NCI-H82 treated with DMSO at 0.1 percent for 48 hours (cell line): ENCODE measurements at regions not wholly inside any gene's neighbourhood (a gene's known extent, or its start where the extent isn't known, plus 50 kb on each side); places are given as distances from the start of the nearest gene placed in this dataset.

ENCODE experiments used
- DNase-seq: peaks from one replicate; lab custom pipeline; 2025; ENCODE audit not compliant: unreplicated experiment; lab: John Stamatoyannopoulos, UW

GRCh38 chr2:133717497-133717896 is 149.2 kb upstream of the NCKAP5 start:
- DNase-seq: no peak

- no peak for DNase-seq
Measured at GRCh38 chr2:133718688-133719201, 150.5 kb upstream of the NCKAP5 start.

- no peak for DNase-seq
Measured at GRCh38 chr2:133720429-133720828, 152.2 kb upstream of the NCKAP5 start.

- DNase-seq: no peak
Measured at GRCh38 chr2:133721118-133721517, 152.9 kb upstream of the NCKAP5 start.

- DNase-seq: no peak
Measured at GRCh38 chr2:133723133-133723532, 154.9 kb upstream of the NCKAP5 start.

GRCh38 chr2:133726973-133727372 is 158.7 kb upstream of the NCKAP5 start:
- DNase-seq: no peak

GRCh38 chr2:133732059-133732458 is 163.8 kb upstream of the NCKAP5 start:
- no peak for DNase-seq

- no peak for DNase-seq
Measured at GRCh38 chr2:133732982-133733900, 165.0 kb upstream of the NCKAP5 start.

- DNase-seq: no peak
Measured at GRCh38 chr2:133733901-133734255, 165.6 kb upstream of the NCKAP5 start.

GRCh38 chr2:133734716-133735495 is 166.6 kb upstream of the NCKAP5 start:
- DNase-seq: no peak

- no peak for DNase-seq
Measured at GRCh38 chr2:133736674-133737073, 168.4 kb upstream of the NCKAP5 start.

- DNase-seq: no peak
Measured at GRCh38 chr2:133737242-133737993, 169.2 kb upstream of the NCKAP5 start.

GRCh38 chr2:133739039-133739438 is 170.8 kb upstream of the NCKAP5 start:
- no peak for DNase-seq

- no peak for DNase-seq
Measured at GRCh38 chr2:133740500-133740899, 172.2 kb upstream of the NCKAP5 start.

- DNase-seq: no peak
Measured at GRCh38 chr2:133748007-133748700, 179.9 kb upstream of the NCKAP5 start.

- no peak for DNase-seq
Measured at GRCh38 chr2:133753665-133754064, 185.4 kb upstream of the NCKAP5 start.

GRCh38 chr2:133755480-133756300 is 187.4 kb upstream of the NCKAP5 start:
- DNase-seq: no peak

- DNase-seq: no peak
Measured at GRCh38 chr2:133756833-133757232, 188.6 kb upstream of the NCKAP5 start.

- DNase-seq: no peak
Measured at GRCh38 chr2:133760376-133760775, 192.1 kb upstream of the NCKAP5 start.

GRCh38 chr2:133765658-133766057 is 197.4 kb upstream of the NCKAP5 start:
- no peak for DNase-seq
